Thymus (tissue), 11 donors: ENCODE measurements at regions not wholly inside any gene's neighbourhood (a gene's known extent, or its start where the extent isn't known, plus 50 kb on each side); places are given as distances from the start of the nearest gene placed in this dataset.

ENCODE experiments used
- DNase-seq, 9 donors: peaks; one replicate each; pipeline ENCODE4 v3.0.0-alpha.2; 2013; ENCODE audit warnings: low spot score in 9 of 9, low read depth in 6 of 9, missing footprints in 1 of 9
- H3K27ac ChIP-seq, 2 donors: one replicate each; pipeline ENCODE4 v1.5.1; 2013; ENCODE audit warnings: control low read depth in 1 of 2, low read depth in 1 of 2, low read length in 1 of 2, mild to moderate bottlenecking in 1 of 2, moderate library complexity in 1 of 2
- H3K27me3 ChIP-seq, 2 donors: one replicate each; pipeline ENCODE4 v1.5.1; 2013; ENCODE audit warnings: low read length in 1 of 2; ENCODE audit not compliant: control insufficient read depth in 2 of 2, insufficient read depth in 1 of 2
- H3K36me3 ChIP-seq, 2 donors: one replicate each; pipeline ENCODE4 v1.5.1; 2013; ENCODE audit warnings: low read length in 1 of 2, mild to moderate bottlenecking in 1 of 2, moderate library complexity in 1 of 2; ENCODE audit not compliant: control insufficient read depth in 2 of 2, insufficient read depth in 2 of 2
- H3K4me1 ChIP-seq, 2 donors: one replicate each; pipeline ENCODE4 v1.5.1; 2013; ENCODE audit warnings: low read length in 2 of 2; ENCODE audit not compliant: control insufficient read depth in 2 of 2, insufficient read depth in 2 of 2
- H3K4me3 ChIP-seq, 2 donors: one replicate each; pipeline ENCODE4 v1.5.1; 2013; ENCODE audit warnings: low read length in 2 of 2, control low read depth in 1 of 2, mild to moderate bottlenecking in 1 of 2
- H3K9me3 ChIP-seq, 2 donors: one replicate each; pipeline ENCODE4 v1.5.1; 2013; ENCODE audit warnings: low read length in 1 of 2, mild to moderate bottlenecking in 1 of 2; ENCODE audit not compliant: control insufficient read depth in 2 of 2, insufficient read depth in 1 of 2
- WGBS: extraction: QIAGEN DNeasy Blood & Tissue Kit; methylation state at CpG from one replicate; pipeline ENCODE4 v1.1.7; 2013; 5-methylcytosine and 5-hydroxymethylcytosine counted together
- donor health status: healthy.

DNA sequence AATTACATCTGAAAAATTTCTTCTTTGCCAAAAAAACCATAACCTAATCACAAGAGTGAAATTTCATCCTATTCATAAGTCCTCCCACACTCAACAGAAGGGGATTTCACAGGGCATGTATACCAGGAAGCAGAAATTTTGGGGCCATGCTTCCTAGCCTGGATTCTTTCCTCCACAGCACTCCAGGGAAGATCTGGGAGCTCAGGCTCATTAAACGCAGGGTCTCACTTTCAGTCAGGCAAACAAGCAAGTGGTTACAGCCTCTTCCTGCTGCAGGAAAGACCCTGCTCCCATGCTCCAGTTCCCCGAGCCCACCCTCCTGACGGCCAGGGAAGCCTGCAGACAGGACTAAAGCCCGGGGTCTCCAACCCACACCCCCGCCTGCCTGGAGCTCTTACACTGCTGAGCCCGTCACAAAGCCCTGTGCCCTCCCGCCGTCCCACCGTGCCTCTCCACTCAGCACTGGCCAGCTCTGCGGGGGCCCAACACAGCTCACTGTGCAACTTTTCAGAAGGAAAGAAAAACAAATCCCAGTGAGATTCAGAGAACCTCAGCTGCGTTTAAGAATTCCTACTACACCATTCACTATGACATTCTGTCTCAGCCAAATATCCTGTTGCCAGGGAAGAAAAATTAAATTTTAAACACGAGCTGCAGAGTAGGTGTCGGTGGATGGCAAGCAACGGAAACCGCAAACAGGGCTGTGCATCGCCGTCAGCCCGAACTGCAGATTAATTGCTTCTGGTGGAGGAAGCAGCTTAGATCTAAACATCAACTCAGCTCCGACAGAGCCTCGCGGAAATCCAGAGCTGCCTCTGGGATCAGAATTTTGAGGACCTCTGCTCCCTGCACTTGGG, 106.7 kb upstream of the SFSWAP start:
- H3K4me3 ChIP-seq, result no peak overlapping the region
- H3K9me3 ChIP-seq, result peaks cover 0 to 6% of the 10 kb centered on the region in 2 donors
- DNase-seq, result peak in 4 of 9 donors; percentile 7 to 61 (median 32)
- H3K4me1 ChIP-seq, result peaks cover 0 to 8% of the 10 kb centered on the region in 2 donors
- H3K27me3 ChIP-seq, result peaks cover 0 to 9% of the 10 kb centered on the region in 2 donors
- no peaks in the 10 kb centered on the region for H3K36me3 ChIP-seq
- WGBS, result 9% methylated on average over 21 of the region's 21 CpGs
- H3K27ac ChIP-seq, result no peak overlapping the region

- Histone ChIP-seq H3K27me3 (peaks cover 0 to 9% of the 10 kb centered on the region in 2 donors), H3K36me3 (no peaks in the 10 kb centered on the region), H3K9me3 (peaks cover 0 to 6% of the 10 kb centered on the region in 2 donors), H3K4me3 (no peak overlapping the region), H3K27ac (no peak overlapping the region), H3K4me1 (peaks cover 0 to 8% of the 10 kb centered on the region in 2 donors)
- DNase-seq, result no peak
- WGBS, result 36% methylated on average over 6 of the region's 6 CpGs
Observed at GRCh38 chr12:131604859-131605258, 106.0 kb upstream of the SFSWAP start.

DNA sequence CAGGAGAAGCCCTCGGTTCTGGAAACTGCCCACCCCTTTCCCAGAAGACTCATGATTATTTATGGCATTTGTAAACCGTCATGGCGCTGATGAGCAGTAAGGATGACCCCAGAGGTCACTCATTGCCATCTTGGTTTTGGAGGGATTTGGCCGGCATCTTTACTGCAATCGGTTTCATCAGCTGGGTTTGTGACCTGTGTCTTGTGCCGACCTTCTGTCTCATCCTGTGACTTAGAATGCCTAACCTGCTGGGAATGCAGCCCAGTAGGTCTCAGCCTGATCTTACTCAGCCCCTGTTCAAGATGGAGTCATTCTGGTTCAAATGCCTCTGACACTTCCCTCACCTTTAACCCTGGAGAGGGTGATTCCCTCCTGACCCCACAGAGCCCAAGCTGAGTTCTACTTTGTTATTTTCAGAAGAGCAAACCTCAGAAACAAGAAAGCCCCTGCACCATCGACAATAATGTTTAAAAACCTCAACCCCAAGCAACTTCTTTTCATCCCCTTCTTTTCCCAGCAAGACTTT, 105.5 kb upstream of the SFSWAP start:
- no peak for DNase-seq
- peaks cover 0 to 6% of the 10 kb centered on the region in 2 donors for H3K9me3 ChIP-seq
- no peak overlapping the region for H3K4me3 ChIP-seq
- no peak overlapping the region for H3K27ac ChIP-seq
- 84% methylated on average over 7 of the region's 7 CpGs for WGBS
- H3K27me3 ChIP-seq, result peaks cover 0 to 9% of the 10 kb centered on the region in 2 donors
- peaks cover 0 to 8% of the 10 kb centered on the region in 2 donors for H3K4me1 ChIP-seq
- no peaks in the 10 kb centered on the region for H3K36me3 ChIP-seq

DNA sequence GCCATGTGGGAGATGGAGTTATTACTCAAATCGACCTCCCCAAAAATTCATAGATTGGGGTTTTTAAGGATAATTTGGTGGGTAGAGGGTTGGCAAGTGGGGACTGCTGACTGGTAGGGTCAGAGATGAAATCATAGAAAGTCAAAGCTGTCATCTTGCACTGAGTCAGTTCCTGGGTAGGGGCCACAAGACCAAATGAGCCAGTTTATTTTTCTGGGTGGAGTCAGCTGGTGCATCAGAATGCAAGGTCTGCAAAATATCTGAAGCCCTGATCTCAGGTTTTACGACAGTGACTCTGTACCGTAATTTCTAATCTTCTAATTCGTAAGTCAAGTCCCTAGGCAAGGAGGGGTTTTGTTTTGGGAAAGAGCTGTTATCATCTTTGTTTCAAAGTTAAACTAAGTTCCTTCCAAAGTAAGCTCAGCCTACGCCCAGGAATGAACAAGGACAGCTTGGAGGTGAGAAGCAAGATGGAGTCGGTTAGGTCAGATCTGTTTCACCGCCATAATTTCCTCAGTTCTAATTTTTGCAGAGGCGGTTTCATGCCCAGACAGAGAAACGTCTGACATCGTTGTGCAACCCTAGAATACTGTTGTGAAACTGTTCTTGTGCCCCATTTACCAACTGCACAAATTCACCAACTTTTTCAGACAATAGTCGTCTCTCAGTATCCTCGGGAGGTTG, 104.5 kb upstream of the SFSWAP start:
- Histone ChIP-seq H3K4me1 (peaks cover 0 to 8% of the 10 kb centered on the region in 2 donors), H3K36me3 (no peaks in the 10 kb centered on the region), H3K9me3 (peaks cover 0 to 6% of the 10 kb centered on the region in 2 donors), H3K27me3 (peaks cover 0 to 9% of the 10 kb centered on the region in 2 donors), H3K27ac (no peak overlapping the region), H3K4me3 (no peak overlapping the region)
- DNase-seq, result no peak
- WGBS, result 96% methylated on average over 12 of the region's 12 CpGs

DNA sequence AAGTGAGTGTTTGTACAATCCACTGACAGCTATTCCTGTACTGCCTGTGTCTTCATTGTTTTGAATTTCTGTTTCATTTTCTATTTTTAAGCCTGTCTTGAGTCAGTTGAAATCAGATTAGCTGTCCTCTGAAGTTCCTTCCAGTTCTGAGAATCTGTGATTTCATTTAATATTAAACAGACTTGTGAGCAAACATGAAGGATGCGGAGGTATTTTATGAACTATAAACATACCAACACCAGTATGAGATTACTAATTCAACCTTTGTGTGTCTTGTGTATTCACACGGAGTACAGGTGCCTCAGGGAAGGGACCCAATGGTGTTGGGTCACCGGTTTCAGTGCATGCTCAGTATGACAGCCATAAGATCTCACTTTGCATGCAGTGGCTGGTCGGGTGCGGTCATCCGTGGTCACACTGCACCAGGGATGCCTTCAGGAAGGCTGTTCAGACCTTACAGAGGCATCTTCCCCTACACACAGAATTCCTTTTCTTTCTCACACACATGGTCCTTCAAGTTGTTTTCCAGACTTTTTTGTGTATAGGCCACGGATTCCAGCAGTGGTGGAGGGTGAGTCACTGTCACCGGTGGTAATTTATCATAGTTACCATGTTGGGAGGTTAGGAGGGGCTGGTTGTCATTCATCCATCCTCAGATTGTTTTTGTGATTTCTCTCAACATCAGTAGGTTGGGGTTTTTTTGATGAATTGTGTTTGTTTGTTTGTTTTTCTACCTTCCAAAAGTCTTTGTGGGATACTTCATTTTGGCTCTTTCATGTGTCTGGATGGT, 103.0 kb upstream of the SFSWAP start:
- Histone ChIP-seq H3K27me3 (peaks cover 0 to 9% of the 10 kb centered on the region in 2 donors), H3K36me3 (no peaks in the 10 kb centered on the region), H3K9me3 (peaks cover 1 to 6% of the 10 kb centered on the region in 2 donors), H3K4me1 (peaks cover 0 to 8% of the 10 kb centered on the region in 2 donors), H3K27ac (no peak overlapping the region), H3K4me3 (no peak overlapping the region)
- 69% methylated on average over 8 of the region's 8 CpGs for WGBS
- no peak for DNase-seq

- H3K27ac ChIP-seq, result no peak overlapping the region
- DNase-seq, result peak in 6 of 9 donors; percentile 9 to 58 (median 42)
- no peak overlapping the region for H3K4me3 ChIP-seq
- H3K36me3 ChIP-seq, result no peaks in the 10 kb centered on the region
- peaks cover 0 to 7% of the 10 kb centered on the region in 2 donors for H3K27me3 ChIP-seq
- H3K9me3 ChIP-seq, result peaks cover 1 to 3% of the 10 kb centered on the region in 2 donors
- H3K4me1 ChIP-seq, result peaks cover 0 to 3% of the 10 kb centered on the region in 2 donors
- WGBS, result 55% methylated on average over 27 of the region's 27 CpGs
Observed at GRCh38 chr12:131608740-131609690, 101.9 kb upstream of the SFSWAP start.

GRCh38 chr12:131609762-131610161, 101.1 kb upstream of the SFSWAP start:
- H3K36me3 ChIP-seq, result no peaks in the 10 kb centered on the region
- 95% methylated on average over 9 of the region's 9 CpGs for WGBS
- no peak for DNase-seq
- H3K9me3 ChIP-seq, result peaks cover 0 to 1% of the 10 kb centered on the region in 2 donors
- H3K27ac ChIP-seq, result no peak overlapping the region
- H3K4me3 ChIP-seq, result no peak overlapping the region
- H3K4me1 ChIP-seq, result no peaks in the 10 kb centered on the region
- H3K27me3 ChIP-seq, result peaks cover 0 to 4% of the 10 kb centered on the region in 2 donors

DNA sequence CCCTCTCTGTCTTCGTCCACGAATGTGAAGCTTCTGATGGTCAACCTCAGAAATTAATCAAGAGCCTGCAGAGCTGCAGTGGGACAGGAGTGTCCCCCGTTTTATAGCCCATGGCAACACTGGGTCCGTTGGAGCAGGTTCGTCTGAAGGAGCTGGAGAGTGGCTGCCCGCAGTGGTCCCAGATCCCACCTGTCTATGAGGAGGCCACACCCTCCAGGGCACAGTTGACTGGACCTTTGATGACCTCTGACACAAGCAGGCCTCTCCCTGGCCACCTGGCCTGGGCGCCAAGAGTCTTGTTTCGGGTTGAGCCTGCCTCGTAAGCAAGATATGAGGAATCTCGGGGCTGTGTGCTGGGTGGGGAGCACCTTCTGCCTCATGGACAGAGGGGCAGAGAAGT, 100.7 kb upstream of the SFSWAP start:
- Histone ChIP-seq H3K9me3 (peaks cover 0 to 1% of the 10 kb centered on the region in 2 donors), H3K4me3 (no peak overlapping the region), H3K36me3 (no peaks in the 10 kb centered on the region), H3K27me3 (peaks cover 0 to under 1% of the 10 kb centered on the region in 2 donors), H3K4me1 (no peaks in the 10 kb centered on the region), H3K27ac (no peak overlapping the region)
- 91% methylated on average over 10 of the region's 10 CpGs for WGBS
- no peak for DNase-seq
